Large intestine (tissue), 3 donors: ENCODE measurements at regions not wholly inside any gene's neighbourhood (a gene's known extent, or its start where the extent isn't known, plus 50 kb on each side); places are given as distances from the start of the nearest gene placed in this dataset.

ENCODE experiments used
- DNase-seq, 2 donors: peaks; one replicate each; pipeline versions ENCODE4 v3.0.0 to v3.0.0-alpha.2; 2013
- H3K27ac ChIP-seq: one replicate; pipeline ENCODE4 v1.5.1; 2013; ENCODE audit warnings: low read length
- H3K27me3 ChIP-seq: 2 replicates; pipeline ENCODE4 v1.6.1; 2013; ENCODE audit warnings: low read length; ENCODE audit not compliant: control insufficient read depth, insufficient read depth
- H3K36me3 ChIP-seq: 2 replicates; pipeline ENCODE4 v1.6.1; 2013; ENCODE audit warnings: low read length; ENCODE audit not compliant: control insufficient read depth, insufficient read depth
- H3K4me1 ChIP-seq: one replicate; pipeline ENCODE4 v1.6.1; 2013; ENCODE audit warnings: low read length; ENCODE audit not compliant: control insufficient read depth, insufficient read depth
- H3K4me3 ChIP-seq: one replicate; pipeline ENCODE4 v1.5.1; 2013; ENCODE audit warnings: low read length
- H3K9me3 ChIP-seq: one replicate; pipeline ENCODE4 v1.6.1; 2013; ENCODE audit warnings: mild to moderate bottlenecking, low read depth, low read length, moderate library complexity; ENCODE audit not compliant: control insufficient read depth
- WGBS: methylation state at CpG from one replicate; pipeline ENCODE4 v1.1.5; 2013; ENCODE audit warnings: low lambda C conversion rate; ENCODE audit not compliant: insufficient coverage; 5-methylcytosine and 5-hydroxymethylcytosine counted together

DNA sequence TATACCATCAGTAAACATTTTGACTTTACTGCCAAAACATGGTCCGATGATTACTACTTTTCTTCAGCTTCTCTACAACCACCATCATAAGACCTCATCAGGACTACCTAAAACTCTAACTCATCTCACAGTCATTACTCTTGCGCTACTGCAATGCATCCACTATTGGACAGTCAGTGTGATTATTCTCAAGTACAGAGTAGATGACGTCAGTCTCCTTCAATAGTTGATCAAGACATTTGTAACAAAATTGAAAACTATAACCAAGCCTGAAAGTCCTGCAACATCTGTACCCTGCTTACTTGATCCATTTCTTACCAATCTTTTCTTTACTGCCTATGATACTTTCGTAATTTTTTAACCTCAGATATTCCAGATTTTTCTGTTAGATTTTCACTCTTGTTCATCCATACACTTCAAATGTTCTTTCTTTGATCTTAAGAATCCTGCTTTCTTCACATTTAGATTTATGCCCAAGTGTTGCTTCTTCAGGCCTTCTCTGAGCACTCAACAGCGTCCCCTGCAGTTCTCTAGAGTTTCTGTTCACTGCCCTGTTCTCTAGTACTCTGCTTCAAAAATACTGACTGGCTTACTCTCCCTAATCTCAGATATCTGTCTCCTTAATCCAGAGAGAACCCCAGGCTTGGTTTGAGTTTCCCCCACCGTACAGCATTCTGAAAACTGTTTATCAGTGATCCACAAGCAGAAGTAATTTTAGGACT, 1517.6 kb downstream of the STIM2 start:
- Histone ChIP-seq H3K36me3 (no peaks in the 10 kb centered on the region), H3K27ac (no peak overlapping the region), H3K4me3 (no peak overlapping the region), H3K9me3 (no peaks in the 10 kb centered on the region), H3K27me3 (no peaks in the 10 kb centered on the region), H3K4me1 (no peaks in the 10 kb centered on the region)
- WGBS, result 95% methylated on average over 2 of the region's 6 CpGs
- DNase-seq, result no peak

DNA sequence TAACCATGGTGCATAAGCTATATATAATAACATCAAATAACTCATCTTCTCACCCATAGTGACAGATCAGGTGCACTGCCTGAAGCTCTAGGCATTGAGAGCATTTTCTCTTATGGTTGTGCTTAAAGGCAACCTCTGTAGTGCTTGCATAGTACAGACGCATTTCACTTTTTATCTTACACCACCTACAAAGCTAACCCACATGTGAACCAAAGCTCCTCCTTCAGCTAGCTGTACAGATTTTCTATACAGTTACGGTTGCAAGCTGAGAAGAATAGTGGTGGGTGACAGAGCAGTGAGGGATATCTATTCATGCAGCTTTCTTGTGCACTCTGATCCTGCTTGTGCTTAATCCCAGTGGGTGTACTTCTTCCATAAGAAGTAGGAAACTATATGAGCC, 1525.2 kb downstream of the STIM2 start:
- Histone ChIP-seq H3K9me3 (no peaks in the 10 kb centered on the region), H3K27ac (no peak overlapping the region), H3K27me3 (no peaks in the 10 kb centered on the region), H3K36me3 (no peaks in the 10 kb centered on the region), H3K4me3 (no peak overlapping the region), H3K4me1 (no peaks in the 10 kb centered on the region)
- WGBS, result no CpG with 5 or more reads among the region's 2 CpGs
- DNase-seq, result no peak

DNA sequence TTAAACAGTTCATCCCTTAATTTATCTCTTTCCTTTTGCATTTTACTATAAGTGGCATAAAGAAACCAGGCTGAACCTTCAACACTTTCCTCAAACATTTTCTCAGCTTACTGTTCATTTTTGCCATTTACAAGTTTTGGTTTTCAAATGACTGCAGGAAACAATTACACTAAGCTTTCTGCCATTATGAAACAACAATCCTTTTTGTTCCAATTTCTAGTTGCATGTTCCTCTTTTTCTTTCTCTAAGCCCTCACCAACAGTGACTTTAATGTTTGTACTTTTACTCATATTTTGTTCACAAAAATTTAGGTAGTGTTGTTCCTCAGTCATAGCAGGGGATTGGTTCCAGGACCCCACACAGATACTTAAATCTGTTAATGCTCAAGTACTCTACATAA, 1526.1 kb downstream of the STIM2 start:
- H3K27ac ChIP-seq, result no peak overlapping the region
- H3K9me3 ChIP-seq, result no peaks in the 10 kb centered on the region
- H3K4me1 ChIP-seq, result no peaks in the 10 kb centered on the region
- no peaks in the 10 kb centered on the region for H3K27me3 ChIP-seq
- no peak for DNase-seq
- H3K36me3 ChIP-seq, result no peaks in the 10 kb centered on the region
- no peak overlapping the region for H3K4me3 ChIP-seq

DNA sequence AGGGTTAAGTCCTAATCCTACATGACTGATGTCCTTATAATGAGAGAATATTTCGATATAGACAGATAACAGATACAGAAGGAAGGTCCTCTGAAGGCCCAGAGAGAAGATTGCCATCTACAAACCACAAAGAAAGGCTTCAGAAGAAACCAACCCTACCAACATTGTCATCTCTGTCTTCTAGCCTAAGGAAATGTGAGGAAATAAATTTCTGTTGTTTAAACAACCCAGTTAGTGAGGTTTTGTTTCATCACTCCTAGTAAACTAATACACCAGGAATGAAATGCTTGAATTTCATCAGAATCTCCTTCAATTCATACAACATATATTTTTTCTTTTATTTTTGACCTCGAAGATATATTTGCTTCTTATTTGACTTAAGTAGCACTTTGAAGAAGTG, 1527.8 kb downstream of the STIM2 start:
- WGBS, result 93% methylated on average over 2 of the region's 2 CpGs
- no peak overlapping the region for H3K27ac ChIP-seq

DNA sequence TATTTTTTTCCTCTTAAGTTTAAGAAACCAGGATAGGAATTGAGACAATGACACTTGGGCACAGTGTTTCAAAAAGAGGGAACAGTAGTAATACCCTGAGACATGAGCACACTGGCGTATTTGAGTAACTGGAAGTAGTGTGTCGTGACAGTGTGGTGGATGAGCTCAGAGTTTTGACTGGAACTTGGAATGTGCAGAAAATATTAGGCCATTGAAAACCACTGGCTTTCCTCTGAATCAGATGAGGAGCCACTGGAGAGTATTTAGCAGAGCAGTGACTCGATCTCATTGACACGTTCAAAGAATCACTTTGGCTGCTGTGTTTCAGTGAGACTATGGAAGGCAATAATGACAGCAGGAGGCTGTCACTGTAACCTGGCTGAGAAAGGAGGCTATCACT, 1531.2 kb downstream of the STIM2 start:
- Histone ChIP-seq H3K27me3 (no peaks in the 10 kb centered on the region), H3K4me1 (no peaks in the 10 kb centered on the region)
- WGBS, result no CpG with 5 or more reads among the region's 4 CpGs

More for the DNA sequence above, 1527.8 kb downstream of the STIM2 start:
- H3K36me3 ChIP-seq, result no peaks in the 10 kb centered on the region
- H3K4me1 ChIP-seq, result no peaks in the 10 kb centered on the region
- H3K4me3 ChIP-seq, result no peak overlapping the region
- DNase-seq, result no peak
- no peaks in the 10 kb centered on the region for H3K9me3 ChIP-seq
- H3K27me3 ChIP-seq, result no peaks in the 10 kb centered on the region

DNA sequence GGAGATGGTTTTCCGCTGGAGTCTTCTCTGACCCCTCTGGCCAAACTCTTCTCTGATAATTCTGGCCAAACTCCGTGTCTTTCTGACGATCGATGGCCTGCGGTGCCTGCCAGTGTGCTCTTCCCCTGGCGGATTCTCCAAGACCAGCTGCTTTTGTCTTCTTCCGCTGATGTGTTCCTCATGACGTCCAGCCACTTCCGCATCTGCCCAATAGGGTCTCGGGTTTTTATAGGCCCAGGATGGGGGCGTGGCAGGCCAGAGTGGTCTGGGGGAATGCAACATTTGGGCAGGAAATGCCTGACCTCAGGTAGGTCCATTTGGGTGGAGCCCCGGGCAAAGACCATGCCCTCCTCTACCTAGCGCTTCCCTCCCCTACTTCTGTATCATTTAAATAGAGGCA, 1542.1 kb downstream of the STIM2 start:
- no peak for DNase-seq
- H3K4me1 ChIP-seq, result no peaks in the 10 kb centered on the region
- H3K4me3 ChIP-seq, result no peak overlapping the region
- H3K9me3 ChIP-seq, result no peaks in the 10 kb centered on the region
- H3K27me3 ChIP-seq, result no peaks in the 10 kb centered on the region
- WGBS, result no CpG with 5 or more reads among the region's 13 CpGs
- no peak overlapping the region for H3K27ac ChIP-seq
- H3K36me3 ChIP-seq, result no peaks in the 10 kb centered on the region

More for the DNA sequence above, 1531.2 kb downstream of the STIM2 start:
- no peak overlapping the region for H3K4me3 ChIP-seq
- H3K36me3 ChIP-seq, result no peaks in the 10 kb centered on the region
- no peaks in the 10 kb centered on the region for H3K9me3 ChIP-seq
- DNase-seq, result no peak
- no peak overlapping the region for H3K27ac ChIP-seq

DNA sequence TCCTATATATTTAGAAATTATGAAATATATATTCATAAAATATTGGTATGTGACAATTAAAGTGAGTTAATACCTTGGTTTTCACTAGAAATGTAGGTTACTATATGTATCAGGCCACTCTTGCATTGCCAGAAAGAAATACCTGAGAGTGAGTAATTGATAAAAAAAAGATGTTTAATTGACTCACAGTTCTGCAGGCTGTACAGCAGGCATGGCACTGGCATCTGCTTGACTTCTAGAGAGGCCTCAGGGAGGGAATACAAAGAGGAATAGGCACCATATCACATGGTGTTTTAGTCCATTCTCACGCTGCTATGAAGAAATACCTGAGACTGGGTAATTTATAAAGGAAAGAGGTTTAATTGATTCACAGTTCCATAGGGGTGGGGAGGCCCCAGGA, 1560.6 kb downstream of the STIM2 start:
- no peaks in the 10 kb centered on the region for H3K9me3 ChIP-seq
- WGBS, result no CpG with 5 or more reads among the region's 1 CpG

DNA sequence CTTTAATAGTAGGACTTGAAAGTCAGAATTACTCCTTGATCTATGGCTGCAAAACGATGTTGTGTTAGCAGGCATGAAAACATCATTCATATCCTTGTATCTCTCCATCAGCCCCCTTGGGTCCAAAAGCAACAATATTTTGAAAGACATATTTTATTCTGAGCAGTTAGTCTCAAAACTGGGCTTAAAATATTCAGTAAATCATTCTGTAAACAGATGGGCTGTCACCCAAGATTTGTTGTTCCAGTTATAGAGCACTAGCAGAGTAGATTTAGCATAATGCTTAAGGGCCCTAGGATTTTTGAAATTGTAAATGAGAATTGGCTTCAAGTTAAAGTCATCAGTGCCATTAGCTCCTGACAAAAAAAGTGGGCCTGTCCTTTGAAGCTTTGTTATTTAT, 1565.6 kb downstream of the STIM2 start:
- Histone ChIP-seq H3K27me3 (no peaks in the 10 kb centered on the region), H3K36me3 (no peaks in the 10 kb centered on the region), H3K4me1 (no peaks in the 10 kb centered on the region), H3K27ac (no peak overlapping the region), H3K9me3 (no peaks in the 10 kb centered on the region), H3K4me3 (no peak overlapping the region)
- DNase-seq, result no peak
- no CpG with 5 or more reads among the region's 1 CpG for WGBS

More for the DNA sequence above, 1560.6 kb downstream of the STIM2 start:
- Histone ChIP-seq H3K27me3 (no peaks in the 10 kb centered on the region), H3K36me3 (no peaks in the 10 kb centered on the region), H3K4me1 (no peaks in the 10 kb centered on the region), H3K4me3 (no peak overlapping the region), H3K27ac (no peak overlapping the region)
- no peak for DNase-seq

DNA sequence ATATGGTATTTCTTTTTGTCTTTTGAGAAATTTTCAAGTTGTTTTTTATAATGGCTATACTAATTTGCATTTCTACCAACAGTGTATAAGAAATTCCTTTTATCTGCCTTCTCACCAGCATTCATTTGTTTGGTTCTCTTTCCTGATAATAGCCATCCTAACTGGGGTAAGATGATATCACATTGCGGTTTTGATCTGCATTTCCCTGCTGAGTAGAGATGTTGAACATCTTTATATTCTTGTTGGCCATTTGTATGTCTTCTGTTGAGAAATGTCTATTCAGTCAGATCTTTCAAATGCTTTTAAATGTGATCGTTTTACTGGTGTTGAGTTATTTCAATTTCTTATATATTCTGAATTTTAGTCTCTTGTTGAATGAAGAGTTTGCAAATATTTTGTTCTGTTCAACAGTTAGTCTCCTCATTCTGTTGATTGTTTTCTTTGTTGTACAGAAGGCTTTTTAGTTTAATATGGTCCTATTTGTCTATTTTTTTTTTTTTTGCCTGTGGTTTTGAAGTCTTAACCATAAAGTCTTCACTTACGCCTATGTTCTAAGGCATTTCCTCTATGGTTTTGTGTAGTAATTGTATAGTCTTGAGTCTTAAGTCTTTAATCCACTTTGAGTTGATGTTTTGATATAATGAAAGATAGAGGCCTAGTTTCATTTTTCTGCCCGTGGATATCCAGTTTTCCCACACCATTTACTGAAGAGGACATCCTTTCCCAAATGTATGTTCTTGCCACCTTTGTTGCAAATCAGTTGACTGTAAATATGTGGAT, 1566.9 kb downstream of the STIM2 start:
- Histone ChIP-seq H3K27ac (no peak overlapping the region), H3K4me3 (no peak overlapping the region), H3K4me1 (no peaks in the 10 kb centered on the region), H3K27me3 (no peaks in the 10 kb centered on the region), H3K9me3 (no peaks in the 10 kb centered on the region), H3K36me3 (no peaks in the 10 kb centered on the region)
- DNase-seq, result no peak
- WGBS, result 96% methylated on average over 2 of the region's 4 CpGs

DNA sequence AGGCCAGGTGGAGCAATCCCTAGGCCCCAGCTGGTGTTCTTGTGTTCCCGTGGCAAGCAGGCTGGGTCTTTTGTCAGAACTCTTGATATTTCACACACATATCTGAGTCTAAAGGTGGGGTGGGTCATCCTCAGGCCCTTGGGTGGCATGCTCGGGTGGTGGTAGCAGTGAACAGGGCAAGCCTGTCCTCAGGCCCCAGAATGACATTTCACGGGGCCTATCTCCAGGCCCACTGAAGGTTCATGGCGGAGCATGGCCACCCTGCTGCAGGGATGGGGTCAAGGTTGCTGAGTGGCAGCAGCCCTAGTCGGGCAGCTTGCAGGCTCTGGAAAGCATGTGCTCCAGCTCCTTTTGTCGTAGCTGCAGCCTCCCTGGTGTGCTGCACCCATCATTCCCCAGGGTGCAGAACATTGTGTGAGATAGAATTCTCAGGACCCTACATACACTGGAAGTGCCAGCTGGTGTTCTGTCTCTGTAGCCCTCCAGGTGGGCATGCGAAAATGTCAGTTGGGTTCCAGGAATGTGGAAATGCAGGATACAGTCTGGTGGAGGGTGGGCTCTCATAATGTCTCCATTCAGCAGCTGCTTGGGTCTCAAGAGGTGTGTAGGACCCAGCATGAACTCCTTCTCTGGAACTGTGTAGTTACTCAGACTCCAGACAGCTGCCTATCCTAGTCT, 1571.8 kb downstream of the STIM2 start:
- no peak overlapping the region for H3K4me3 ChIP-seq
- no peak for DNase-seq
- peaks cover 8% of the 10 kb centered on the region for H3K4me1 ChIP-seq
- WGBS, result no CpG with 5 or more reads among the region's 7 CpGs
- H3K9me3 ChIP-seq, result no peaks in the 10 kb centered on the region
- no peaks in the 10 kb centered on the region for H3K27me3 ChIP-seq
- no peaks in the 10 kb centered on the region for H3K36me3 ChIP-seq
- no peak overlapping the region for H3K27ac ChIP-seq
